Ammon's horn (tissue), 1 donor: ENCODE measurements at regions not wholly inside any gene's neighbourhood (a gene's known extent, or its start where the extent isn't known, plus 50 kb on each side); places are given as distances from the start of the nearest gene placed in this dataset.
A peak's percentile ranks its signal among the peaks of the same experiment; 100 is the strongest.
"Not testable (repeated sequence)": the region's sequence is repeated elsewhere in the genome, so short reads cannot be mapped to it uniquely, and the experiment has no call there.

Experiments used
- DNase-seq: peaks from one replicate; pipeline ENCODE4 v3.0.0-alpha.2; 2016; ENCODE audit warnings: low spot score

DNA sequence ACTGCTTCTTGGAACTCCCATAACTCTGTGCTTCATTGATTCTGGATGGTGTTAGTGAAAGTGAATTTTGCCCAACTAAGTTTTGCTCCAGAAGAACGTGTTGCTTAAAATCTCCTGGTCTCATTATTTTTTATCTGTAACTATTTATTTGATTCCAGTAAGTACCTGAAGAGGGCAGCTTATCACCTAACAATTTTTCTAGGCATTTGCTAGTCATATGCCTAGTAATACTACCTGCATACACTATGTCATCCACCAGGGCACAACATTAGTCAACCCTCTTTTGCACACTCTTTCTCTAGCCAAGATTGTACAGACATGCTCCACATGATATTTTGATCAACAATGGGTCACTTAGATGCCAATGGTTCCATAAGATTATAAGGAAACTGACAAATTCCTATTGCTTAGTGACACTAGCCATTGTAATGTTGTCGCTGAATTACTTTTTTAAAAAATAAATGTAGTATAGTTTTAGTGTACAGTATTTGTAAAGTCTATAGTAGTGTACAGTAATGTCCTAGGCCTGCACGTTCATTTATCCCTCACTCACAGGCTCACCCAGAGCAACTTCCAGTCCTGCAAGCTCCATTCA, 499.9 kb upstream of the AADAT start:
- DNase-seq: no peak

DNA sequence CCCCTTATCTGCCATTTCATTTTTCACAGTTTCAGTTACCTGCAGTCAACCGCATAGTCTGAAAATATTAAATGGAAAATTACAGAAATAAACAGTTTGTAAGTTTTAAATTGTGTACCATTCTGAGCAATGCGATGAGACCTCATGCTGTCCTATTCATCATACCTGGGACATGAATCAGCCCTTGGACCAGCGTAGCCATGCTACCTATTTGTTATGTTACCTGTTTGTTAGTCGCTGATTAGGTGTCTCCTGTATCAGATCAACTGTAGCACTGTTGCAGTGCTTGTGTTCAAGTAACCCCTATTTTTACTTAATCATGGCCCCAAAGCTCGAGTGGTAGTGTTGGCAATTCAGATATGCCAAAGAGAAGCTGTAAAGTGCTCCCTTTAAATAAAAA, 492.2 kb upstream of the AADAT start:
- DNase-seq: no peak

DNA sequence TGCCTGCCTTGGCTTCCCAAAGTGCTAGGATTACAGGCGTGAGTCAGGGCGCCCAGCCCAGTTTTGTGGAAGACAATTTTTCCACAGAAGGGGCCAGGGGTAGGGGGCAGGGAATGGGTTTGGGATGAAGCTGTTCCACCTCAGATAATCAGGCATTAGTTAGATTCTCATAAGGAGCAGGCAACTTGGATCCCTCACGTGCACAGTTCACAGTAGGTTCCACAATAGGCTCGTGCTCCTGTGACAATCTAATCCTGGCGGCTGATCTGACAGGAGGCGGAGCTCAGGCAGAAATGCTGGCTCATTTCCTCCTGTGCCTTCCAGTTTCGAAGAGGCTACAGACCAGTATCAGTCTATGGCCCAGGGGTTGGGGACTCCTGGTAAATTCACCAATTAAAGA, 491.6 kb upstream of the AADAT start:
- no peak for DNase-seq

DNA sequence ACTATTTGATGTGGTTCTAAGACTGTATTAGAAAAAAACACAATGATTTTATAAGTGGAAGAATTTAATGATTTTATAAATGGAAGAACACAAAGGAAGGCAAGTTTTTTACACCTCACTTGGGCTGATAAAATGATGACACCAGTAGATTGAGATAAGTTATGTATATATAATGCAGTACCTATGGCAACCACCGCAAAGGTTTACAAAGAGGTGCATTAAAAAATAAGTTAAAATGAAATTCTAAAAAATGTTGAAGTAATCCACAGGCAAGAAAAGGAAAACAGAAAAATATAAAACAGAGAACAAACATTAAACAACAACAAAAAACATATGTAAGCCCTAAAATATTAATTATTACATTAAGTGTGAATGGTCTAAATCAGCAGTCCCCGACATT, 490.9 kb upstream of the AADAT start:
- no peak for DNase-seq

DNA sequence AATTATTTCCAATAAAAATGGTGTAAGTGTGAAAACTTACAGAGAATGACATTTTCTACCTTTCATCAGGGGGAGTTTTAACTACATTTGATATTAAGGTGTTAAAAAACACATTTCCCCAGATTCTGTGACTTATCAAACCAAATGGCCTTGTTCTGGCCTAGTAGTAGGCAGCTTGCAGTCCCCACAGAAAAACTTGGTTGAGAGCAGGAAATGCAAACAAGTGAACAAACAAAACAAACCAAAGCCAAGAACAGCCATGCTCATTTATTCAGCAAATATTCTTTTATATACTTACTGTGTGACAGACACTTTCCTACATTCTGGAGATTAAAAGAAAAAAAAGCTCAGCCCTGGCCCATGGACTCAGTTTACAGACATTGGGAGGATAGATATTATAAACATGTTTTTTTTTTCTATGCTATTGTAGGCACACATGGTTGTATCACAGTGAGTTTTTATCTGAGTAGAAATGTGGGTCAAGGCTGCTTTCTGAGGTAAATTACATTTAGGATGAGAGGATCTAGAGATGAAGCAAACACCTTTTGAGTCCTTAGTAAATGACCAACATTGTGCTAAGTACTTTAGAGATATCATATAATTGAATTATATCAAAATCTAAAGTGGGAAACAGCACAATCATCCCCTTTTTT, 449.2 kb upstream of the AADAT start:
- DNase-seq: no peak

DNA sequence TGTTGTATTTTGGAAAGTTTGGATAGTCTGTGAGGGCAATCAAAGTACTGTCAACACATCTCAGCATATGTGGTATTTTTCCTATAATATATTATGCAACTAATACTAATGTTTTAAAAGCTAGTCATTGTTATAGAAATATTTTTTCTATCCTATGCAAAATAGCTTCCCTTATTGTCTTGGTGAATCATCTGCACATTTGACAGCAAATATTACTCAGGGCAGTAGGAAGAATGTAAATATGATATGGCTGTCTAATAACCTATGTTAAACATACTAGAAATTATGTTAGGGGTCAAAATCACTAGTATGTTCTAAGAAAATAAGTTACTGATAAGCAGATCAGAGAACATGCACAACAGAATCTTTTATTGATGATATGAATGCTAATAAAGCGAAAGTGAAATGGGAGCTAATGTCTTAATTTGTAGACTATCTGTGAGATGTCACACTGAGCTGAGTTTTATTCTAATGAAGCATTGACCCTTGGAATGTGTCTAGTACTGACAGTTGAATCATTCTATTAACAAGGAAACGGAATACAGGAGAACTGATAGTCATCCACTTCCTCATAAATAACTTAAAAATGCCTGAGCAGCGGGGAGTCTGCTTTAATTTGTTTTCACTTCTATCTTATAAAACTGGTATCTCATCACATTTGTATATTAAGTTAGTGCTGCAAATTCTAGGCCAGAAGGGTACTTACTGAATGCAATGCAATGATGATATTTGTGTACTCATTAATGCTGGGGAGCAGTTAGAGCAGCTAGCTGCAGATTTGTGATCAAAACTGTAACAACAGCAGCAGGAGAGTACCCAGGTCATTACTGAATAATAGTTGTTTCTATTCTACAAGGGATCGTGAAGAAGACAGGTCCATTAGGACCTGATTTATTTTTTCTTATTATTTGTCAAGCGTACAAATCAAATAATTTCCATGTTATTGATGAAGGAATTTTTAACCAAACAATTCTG, 440.3 kb upstream of the AADAT start:
- no peak for DNase-seq

DNA sequence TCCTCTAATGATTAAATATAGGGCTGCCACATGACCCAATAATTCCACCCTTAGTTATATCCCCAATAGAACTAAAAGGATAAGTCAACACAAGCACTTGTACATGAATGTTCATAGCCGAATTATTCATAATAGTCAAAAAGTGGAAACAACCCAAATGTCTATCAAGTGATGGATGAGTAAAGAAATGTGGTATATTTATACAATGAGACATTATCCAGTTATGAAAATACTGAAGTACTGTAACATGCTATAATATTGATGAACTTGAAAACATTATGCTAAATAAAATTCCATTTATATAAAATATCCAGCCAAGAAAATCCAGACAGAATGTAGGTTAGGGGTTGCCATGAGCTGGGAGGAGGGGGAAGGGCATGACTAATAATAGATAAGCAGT, 436.7 kb upstream of the AADAT start:
- no peak for DNase-seq

DNA sequence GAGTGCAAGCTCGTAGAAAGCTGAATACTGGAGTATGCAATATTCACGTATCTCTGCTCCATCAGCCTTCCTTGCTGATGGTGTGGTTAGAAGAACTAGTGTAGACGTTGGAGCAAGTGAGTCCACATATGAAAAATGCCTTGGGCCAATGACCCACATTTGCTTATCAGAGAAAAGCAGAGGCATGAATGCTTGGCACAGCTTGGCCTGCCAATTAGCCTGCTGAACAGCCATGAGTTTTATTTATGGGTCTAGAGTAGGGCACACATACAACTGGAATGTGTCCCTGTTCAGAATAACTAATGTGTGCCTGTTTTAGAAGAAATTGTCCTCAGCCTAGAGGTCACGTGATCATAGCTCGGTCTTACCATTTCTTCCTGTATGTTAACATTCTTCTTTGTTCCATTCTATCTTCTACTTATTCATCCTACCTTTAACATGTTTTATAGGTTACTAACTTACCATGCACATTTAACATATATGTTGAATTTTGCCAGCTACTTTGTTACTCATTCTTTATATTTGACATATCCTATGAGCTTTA, 432.7 kb upstream of the AADAT start:
- no peak for DNase-seq

DNA sequence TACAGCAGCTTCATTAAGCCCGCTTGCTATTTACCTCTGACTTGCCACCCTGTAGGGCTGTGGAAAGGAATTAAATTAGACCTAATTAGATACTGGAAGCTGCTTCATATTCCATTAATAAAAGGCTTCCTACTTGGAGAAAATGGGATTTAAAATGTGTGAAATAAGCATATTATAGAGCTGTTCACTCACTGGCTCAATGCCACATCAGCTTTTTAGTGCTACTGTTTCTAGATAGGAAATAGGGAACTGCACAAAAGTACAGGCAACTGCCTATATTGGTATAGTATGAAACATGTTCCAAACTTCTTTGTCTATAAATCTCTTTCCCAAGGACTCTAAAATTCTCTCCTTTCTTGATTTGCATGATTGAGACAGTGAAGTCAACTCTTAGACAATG, 407.9 kb upstream of the AADAT start:
- DNase-seq: no peak

DNA sequence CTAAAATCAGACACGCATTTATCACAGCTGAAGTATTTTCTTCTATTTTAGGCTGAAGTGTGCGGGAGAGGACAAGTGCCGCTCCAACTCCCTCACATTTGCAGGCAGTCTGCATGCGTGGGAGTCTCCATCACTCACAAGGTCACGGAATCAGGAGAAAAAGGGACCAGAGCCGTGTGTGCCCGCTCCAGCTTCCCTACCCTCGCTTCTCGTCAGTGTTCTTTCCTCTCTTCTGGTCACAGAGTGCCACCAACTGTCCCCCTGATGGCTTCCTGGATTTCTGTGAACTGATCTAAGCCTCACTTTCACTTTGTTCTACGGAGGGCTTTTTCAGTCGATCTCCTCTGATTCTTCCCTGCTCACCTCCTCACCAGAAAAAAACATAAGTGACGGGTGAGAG, 407.4 kb upstream of the AADAT start:
- peak; percentile 10 for DNase-seq

DNA sequence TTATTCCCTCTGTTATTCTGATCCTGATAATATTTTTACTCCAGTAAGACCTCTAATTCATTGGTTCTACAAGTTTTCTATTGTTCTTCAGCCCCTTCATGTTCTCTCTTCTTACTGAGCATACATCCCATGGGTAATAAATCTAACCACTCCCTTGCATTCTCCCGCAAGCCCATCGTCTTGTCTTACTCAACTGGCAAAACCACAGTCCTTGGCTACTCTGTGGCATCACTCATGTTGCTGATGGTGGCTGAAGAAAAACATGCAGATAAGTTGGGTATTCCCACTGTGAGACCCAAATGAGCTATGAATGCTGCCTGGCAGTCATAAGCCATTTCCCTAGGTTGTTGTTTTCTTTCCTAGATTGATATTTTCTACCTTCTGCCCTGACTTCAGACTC, 402.2 kb upstream of the AADAT start:
- DNase-seq: no peak

DNA sequence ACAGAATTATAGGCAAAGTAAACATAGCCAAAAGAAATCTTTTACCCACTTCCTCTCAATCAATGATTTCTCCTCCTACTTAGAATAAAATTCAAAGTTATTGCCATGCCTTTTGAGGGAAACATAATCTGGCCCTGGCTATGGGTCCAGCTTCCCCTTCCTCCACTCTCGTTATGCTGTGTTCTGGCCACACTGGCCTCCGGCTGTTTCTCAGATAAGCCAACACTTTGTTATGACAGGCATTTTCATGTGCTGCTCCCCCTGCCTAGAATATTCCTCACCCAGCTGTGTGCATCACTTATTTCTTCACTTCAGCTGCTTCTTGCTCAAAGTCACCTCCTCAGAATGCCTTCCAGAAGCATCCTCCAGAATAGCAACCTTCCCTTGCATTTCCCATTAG, 386.6 kb upstream of the AADAT start:
- DNase-seq: no peak

DNA sequence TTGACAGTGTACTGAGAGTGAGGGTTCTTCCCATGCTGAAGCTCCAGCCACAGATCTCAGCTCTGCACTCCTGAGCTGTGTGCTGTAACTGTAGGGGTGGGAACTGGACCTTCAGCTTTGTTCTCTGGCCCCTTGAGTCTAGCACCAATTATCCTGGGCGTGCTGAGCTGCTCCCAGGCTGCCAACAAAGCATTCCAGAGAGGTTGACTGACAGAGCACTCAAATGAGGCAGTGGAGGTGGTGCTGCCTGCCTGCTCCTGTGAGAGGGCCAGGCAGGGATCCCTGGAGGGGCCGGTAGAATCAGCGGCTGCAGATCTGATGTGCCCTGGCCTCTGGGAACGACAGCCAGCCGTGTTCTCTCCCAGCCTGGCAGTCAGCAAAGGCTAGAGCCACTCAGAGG, 375.7 kb upstream of the AADAT start:
- DNase-seq: no peak

DNA sequence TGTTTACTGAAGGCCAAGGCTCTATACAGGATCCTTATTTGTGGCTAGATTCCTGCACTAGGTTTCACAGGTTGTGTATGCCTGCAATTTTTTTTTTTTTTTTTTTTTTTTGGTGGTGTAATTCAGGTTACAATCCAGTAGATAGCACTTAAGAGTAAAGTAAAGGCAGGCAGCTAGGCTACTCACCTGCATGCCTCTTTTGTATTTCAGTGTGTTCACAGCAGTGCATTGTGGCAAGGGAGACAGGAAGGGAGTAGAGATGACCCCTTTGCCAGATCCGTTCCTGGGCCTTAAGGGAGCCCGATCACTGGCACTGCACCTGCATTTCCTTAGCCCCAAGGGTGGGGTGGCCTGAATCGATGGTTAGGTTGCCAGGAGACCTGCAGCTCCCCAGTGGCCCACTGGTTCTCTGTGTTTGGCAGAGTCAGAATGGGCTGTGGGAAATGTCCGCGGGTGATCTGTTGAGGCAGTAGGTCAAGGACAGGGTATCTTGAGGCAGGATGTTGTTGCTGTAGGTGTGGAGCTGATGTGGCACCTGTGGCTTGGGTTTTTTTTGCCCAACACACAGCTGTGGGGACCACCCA, 374.9 kb upstream of the AADAT start:
- no peak for DNase-seq

DNA sequence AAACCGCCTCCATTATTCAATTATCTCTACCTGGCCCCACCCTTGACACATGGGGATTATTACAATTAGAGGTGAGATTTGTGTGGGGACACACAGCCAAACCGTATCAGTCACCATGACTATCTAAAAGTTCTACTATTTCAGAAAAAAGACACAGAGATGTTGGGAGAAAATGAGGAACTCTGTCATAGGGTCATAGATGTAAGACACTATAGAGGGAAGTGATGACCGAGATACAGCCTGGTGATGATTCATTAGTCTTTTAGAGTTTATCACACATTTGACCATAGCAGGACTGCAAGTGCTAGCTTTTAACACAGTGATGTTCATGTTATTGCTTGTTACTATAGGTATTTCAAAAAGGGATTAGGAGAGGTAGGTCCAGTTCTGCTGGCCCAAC, 357.0 kb upstream of the AADAT start:
- DNase-seq: no peak

DNA sequence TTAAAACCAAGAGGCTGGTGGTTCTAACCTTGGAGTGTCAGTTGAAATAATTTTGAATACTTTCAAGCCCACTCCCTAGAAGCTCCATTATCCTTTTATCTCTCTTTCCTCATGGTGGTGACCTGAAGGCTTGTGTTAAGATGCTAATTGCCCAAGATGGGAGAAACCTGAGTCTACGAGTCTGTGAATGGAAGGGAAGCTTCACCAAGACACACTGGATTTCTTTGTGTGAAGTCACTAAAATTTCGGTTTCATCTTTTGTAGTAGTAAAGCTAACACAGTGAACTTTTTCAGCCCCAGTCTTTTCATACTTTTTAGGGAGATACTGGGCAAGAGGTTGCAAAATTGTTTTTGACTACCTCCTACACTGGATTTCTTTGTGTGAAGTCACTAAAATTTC, 351.4 kb upstream of the AADAT start:
- not testable (repeated sequence) for DNase-seq

DNA sequence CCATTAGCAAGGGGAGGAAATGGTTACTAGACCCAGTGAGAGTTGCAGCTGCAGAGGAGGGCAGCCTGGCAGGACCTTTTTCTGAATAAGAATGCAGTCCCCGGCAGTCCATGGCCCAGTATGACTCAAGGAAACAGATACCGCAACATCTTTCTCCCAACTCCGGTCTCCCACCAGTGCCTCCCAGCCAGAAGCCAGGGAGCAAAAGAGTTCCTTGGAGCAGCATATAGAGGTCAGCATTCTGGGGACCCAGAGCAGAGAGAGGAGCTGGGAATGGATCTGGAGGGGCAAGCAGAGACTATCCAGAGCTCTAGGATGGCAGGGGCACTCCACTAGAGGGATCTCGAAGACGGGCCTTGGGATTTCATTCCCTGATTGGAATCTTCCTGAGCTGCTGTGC, 339.2 kb upstream of the AADAT start:
- DNase-seq: no peak

DNA sequence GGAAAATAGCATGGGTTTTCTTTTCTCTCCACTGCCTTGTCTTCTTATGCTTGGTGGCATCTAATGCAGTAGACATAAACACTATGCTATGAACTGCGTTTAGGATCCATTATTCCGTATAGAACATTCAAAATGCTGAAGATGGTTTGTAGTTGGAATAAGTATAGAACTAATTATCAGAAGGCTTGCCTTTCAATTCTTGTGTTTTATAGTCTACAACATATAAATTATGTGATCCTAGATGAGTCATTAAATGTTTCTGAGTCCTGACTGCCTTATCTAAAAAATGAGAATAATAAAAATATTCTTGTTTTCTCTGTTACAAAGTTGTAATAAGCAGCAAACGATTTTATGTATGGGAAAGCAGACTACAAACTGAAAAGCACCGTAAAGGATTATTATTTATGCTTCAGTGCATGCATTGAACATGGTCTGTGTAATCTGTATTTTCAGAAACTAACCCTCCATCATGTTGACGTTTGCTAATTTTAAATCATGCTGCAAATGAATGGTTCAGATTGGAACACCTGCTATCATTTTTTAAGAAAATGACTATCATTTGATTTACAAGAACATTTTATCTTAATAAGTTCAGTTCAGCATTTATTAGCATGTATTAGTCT, 335.9 kb upstream of the AADAT start:
- DNase-seq: no peak

DNA sequence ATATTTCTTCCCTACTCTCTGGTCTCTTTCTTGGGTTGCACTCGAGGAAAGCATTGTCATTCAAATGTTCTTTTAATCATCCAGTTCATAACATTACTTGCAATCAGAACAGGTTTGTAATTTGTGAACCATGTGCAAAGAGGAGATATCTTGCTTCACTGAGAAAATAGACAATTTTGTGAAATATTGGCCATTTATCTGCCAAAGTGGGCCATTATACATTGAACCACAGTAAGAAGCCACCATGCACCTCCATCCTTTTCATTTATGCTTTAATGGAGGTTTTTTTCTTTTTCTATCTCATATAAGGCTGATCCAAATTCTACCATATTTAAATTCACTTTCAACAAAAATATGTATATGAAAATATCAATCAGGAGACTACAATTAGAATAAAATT, 335.3 kb upstream of the AADAT start:
- no peak for DNase-seq

DNA sequence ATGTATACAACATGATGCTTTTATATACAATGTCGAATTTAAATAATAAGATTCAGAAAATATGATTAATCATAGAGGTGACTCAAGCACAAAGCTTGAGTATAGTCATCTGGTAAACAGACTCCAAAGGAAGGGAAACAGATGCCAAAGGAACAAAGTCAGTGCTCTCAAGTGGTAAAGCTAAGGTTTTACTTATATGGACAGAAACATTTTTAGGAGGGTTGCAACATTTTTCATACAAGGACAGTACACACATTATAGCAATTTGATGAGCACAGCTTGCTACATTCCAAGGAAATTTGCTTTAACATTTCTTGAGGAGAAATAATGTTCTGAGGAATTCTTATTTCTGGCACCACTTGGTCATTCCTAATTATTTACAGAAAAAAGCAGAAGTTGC, 333.4 kb upstream of the AADAT start:
- no peak for DNase-seq

DNA sequence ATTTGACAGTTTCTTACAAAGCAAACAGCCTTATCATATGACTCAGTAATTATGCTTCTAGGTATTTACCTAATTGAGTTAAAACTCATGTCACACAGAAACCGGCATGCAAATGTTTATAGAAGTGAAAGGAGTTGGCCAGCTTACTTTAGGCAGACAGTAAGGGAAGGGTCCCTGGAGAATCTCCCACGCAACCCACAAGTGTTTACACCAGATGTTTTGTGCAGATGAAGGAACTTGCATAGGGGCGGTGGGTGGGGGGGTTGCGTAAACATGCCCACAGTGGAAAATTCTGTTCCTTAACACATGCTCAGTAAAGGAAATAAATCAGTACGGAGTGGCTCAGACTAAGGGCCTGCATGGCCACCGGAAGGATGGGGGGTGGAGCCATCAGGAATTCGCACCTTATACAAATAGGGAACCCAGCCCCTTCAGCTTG, 330.5 kb upstream of the AADAT start:
- no peak for DNase-seq

DNA sequence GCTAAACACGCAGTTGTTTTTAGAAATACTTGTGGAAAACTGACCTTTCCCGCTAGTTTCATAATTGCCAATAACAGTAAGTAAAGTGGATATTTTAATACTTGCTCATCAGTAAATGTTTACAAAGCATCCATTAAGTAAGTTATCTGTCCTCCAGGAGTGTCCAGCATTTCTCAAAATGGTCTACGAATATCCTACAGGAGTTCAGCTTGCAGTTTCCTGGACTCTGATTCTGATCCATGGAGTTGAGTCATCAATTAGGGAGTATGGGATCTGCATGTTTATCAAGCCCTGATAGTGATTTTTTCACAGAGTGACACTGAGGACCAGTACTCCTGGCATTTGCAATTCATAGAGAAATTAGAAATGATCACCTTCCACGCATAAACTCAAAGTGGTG, 325.2 kb upstream of the AADAT start:
- no peak for DNase-seq
